Left ventricle myocardium inferior (tissue), 1 donor: ENCODE measurements at regions not wholly inside any gene's neighbourhood (a gene's known extent, or its start where the extent isn't known, plus 50 kb on each side); places are given as distances from the start of the nearest gene placed in this dataset.
A peak's percentile ranks its signal among the peaks of the same experiment; 100 is the strongest.

Experiments
- DNase-seq: peaks from one replicate; pipeline ENCODE4 v3.0.0-alpha.2; 2020
- H3K27ac ChIP-seq: fragments of 200-600 bp; replicated peaks from 2 replicates; pipeline ENCODE4 v1.8.0; 2021
- H3K27me3 ChIP-seq: fragments of 200-600 bp; 2 replicates; pipeline ENCODE4 v1.8.0; 2021; ENCODE audit warnings: low read depth
- H3K36me3 ChIP-seq: fragments of 200-600 bp; 2 replicates; pipeline ENCODE4 v1.8.0; 2021
- H3K4me1 ChIP-seq: fragments of 200-600 bp; 2 replicates; pipeline ENCODE4 v1.8.0; 2021
- H3K4me3 ChIP-seq: fragments of 200-600 bp; 2 replicates; pipeline ENCODE4 v1.8.0; 2021; ENCODE audit warnings: mild to moderate bottlenecking, moderate library complexity
- H3K9me3 ChIP-seq: fragments of 200-600 bp; replicated peaks from 2 replicates; pipeline ENCODE4 v1.8.0; 2021
- CTCF ChIP-seq: fragments of 200-600 bp; IDR thresholded peaks from 2 replicates; pipeline ENCODE4 v1.8.0; 2021; ENCODE audit warnings: antibody characterized with exemption, mild to moderate bottlenecking, borderline replicate concordance
- intact Hi-C: fragments of 100-400 bp; cut with micrococcal nuclease; formaldehyde crosslinking; loops from one replicate; pipeline ENCODE4 v1.11.0; 2022
- donor health status: DM: no; HTN: yes; CAD: no; lungs with severe emphysema.

GRCh38 chr10:59008452-59008851 lies 168.0 kb upstream of the PHYHIPL start:
- no peak for TF ChIP-seq CTCF
- H3K9me3 ChIP-seq = no peaks in the 10 kb centered on the region
- H3K27ac ChIP-seq = no peak overlapping the region
- DNase-seq = no peak
- intact Hi-C loops = no loop called here
- H3K27me3 ChIP-seq = no peaks in the 10 kb centered on the region
- peaks cover 5% of the 10 kb centered on the region for H3K4me1 ChIP-seq
- no peak overlapping the region for H3K4me3 ChIP-seq
- H3K36me3 ChIP-seq = no peaks in the 10 kb centered on the region

GRCh38 chr10:59011972-59012632 lies 164.3 kb upstream of the PHYHIPL start:
- H3K4me3 ChIP-seq = no peak overlapping the region
- TF ChIP-seq CTCF = no peak
- no peak for DNase-seq
- H3K36me3 ChIP-seq = no peaks in the 10 kb centered on the region
- intact Hi-C loops = no loop called here
- H3K9me3 ChIP-seq = no peaks in the 10 kb centered on the region
- no peaks in the 10 kb centered on the region for H3K27me3 ChIP-seq
- no peak overlapping the region for H3K27ac ChIP-seq
- no peaks in the 10 kb centered on the region for H3K4me1 ChIP-seq

GRCh38 chr10:59012839-59013238 lies 163.6 kb upstream of the PHYHIPL start:
- no peaks in the 10 kb centered on the region for H3K36me3 ChIP-seq
- H3K4me3 ChIP-seq = no peak overlapping the region
- H3K27me3 ChIP-seq = no peaks in the 10 kb centered on the region
- H3K9me3 ChIP-seq = no peaks in the 10 kb centered on the region
- TF ChIP-seq CTCF = no peak
- H3K4me1 ChIP-seq = no peaks in the 10 kb centered on the region
- no peak for DNase-seq
- intact Hi-C loops = no loop called here
- H3K27ac ChIP-seq = no peak overlapping the region

- Histone ChIP-seq H3K9me3 (no peaks in the 10 kb centered on the region), H3K27me3 (no peaks in the 10 kb centered on the region), H3K4me1 (peaks cover 5% of the 10 kb centered on the region), H3K4me3 (no peak overlapping the region), H3K27ac (no peak overlapping the region), H3K36me3 (no peaks in the 10 kb centered on the region)
- no peak for DNase-seq
- no peak for TF ChIP-seq CTCF
- intact Hi-C loops = no loop called here
Observed at GRCh38 chr10:59016043-59016442, 160.4 kb upstream of the PHYHIPL start.

- peak overlapping the region; percentile 35 for H3K4me3 ChIP-seq
- intact Hi-C loops = no loop called here
- H3K9me3 ChIP-seq = no peaks in the 10 kb centered on the region
- no peak for DNase-seq
- peaks cover 5% of the 10 kb centered on the region for H3K4me1 ChIP-seq
- no peaks in the 10 kb centered on the region for H3K36me3 ChIP-seq
- H3K27ac ChIP-seq = no peak overlapping the region
- TF ChIP-seq CTCF = no peak
- H3K27me3 ChIP-seq = no peaks in the 10 kb centered on the region
Observed at GRCh38 chr10:59018977-59019376, 157.5 kb upstream of the PHYHIPL start.

GRCh38 chr10:59019603-59020002 lies 156.8 kb upstream of the PHYHIPL start:
- Histone ChIP-seq H3K4me3 (peak overlapping the region; percentile 35), H3K9me3 (no peaks in the 10 kb centered on the region), H3K4me1 (peaks cover 5% of the 10 kb centered on the region), H3K27me3 (no peaks in the 10 kb centered on the region), H3K27ac (peak overlapping the region; percentile 10), H3K36me3 (no peaks in the 10 kb centered on the region)
- no peak for TF ChIP-seq CTCF
- no peak for DNase-seq
- intact Hi-C loops = no loop called here
